Stimulated activated naive CD8-positive, alpha-beta T cell treated with anti-CD3 and anti-CD28 coated beads, Interleukin-15, Interleukin-2, amounts not matched to agents 100 ng/mL and 50 ng/mL, for 24 hours (primary cell): ENCODE measurements at regions not wholly inside any gene's neighbourhood (a gene's known extent, or its start where the extent isn't known, plus 50 kb on each side); places are given as distances from the start of the nearest gene placed in this dataset.
"Not testable (repeated sequence)": the region's sequence is repeated elsewhere in the genome, so short reads cannot be mapped to it uniquely, and the experiment has no call there.

Experiments used
- H3K27ac Mint-ChIP-seq: one replicate; pipeline ENCODE4 v1.8.0; 2021; ENCODE audit warnings: mild to moderate bottlenecking, mixed read lengths
- H3K27me3 Mint-ChIP-seq: one replicate; pipeline ENCODE4 v1.8.0; 2021; ENCODE audit warnings: mixed read lengths
- H3K36me3 Mint-ChIP-seq: one replicate; pipeline ENCODE4 v1.8.0; 2021; ENCODE audit warnings: low read depth, mixed read lengths
- H3K4me1 Mint-ChIP-seq: one replicate; pipeline ENCODE4 v1.8.0; 2021; ENCODE audit warnings: low read depth, mixed read lengths
- H3K4me3 Mint-ChIP-seq: one replicate; pipeline ENCODE4 v1.8.0; 2021; ENCODE audit warnings: mild to moderate bottlenecking, mixed read lengths
- H3K9me3 Mint-ChIP-seq: one replicate; pipeline ENCODE4 v1.8.0; 2021; ENCODE audit warnings: mixed read lengths

DNA sequence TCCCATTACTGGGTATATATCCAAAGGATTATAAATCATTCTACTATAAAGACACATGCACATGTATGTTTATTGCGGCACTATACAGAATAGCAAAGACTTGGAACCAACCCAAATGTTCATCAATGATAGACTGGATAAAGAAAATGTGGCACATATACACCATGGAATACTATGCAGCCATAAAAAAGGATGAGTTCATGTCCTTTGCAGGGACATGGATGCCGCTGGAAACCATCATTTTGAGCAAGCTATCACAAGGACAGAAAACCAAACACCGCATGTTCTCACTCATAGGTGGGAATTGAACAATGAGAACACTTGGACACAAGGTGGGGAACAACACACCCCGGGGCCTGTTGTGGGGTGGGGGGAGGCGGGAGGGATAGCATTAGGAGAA lies 57.0 kb upstream of the NEUROD1 start:
- not testable (repeated sequence) for H3K36me3 Mint-ChIP-seq, H3K4me1 Mint-ChIP-seq
- H3K27me3 Mint-ChIP-seq: peaks cover 16% of the 10 kb centered on the region

DNA sequence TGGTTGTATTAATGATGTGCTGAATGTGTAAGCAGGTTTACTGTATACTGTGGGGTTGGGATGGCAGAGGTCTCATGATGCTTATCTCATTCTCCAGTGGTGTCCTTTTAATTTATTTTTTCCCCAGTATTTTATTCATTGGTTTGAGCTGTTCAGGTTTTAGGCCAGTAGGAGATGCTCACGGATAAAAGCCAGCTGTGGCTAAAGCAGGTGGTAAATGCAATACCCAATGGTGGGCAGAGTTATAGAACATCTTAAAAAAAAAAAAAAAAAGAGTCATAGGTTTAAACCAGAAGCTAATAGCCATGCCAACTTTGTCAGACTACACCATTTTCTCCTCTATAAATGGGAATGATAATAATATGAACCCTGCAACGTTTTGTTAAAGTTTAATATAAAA lies 57.8 kb upstream of the NEUROD1 start:
- no peak overlapping the region for H3K4me3 Mint-ChIP-seq
- peaks cover 4% of the 10 kb centered on the region for H3K4me1 Mint-ChIP-seq
- H3K27ac Mint-ChIP-seq: no peak overlapping the region
- H3K36me3 Mint-ChIP-seq: no peaks in the 10 kb centered on the region
- H3K27me3 Mint-ChIP-seq: peaks cover 8% of the 10 kb centered on the region
- H3K9me3 Mint-ChIP-seq: no peaks in the 10 kb centered on the region

More for the DNA sequence above, 57.0 kb upstream of the NEUROD1 start:
- not testable (repeated sequence) for H3K27ac Mint-ChIP-seq, H3K9me3 Mint-ChIP-seq, H3K4me3 Mint-ChIP-seq

DNA sequence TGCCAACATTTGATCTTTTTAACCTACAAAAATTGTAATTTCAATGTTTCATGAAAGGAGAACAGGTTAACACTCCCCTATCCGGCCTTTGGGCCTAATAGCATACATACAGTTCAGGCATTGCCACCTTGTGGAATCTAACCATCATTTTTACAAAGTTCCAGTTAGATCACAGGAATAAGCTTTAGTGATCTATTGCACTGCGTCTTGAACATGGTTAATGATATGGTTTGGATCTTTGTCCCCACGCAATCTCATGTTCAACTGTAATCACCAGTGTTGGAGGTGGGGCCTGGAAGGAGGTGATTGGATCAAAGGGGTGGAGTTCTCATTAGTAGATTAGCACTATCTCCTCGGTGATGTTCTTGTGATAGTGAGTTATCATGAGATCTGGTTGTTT lies 58.2 kb upstream of the NEUROD1 start:
- H3K27me3 Mint-ChIP-seq: peaks cover 7% of the 10 kb centered on the region
- no peak overlapping the region for H3K27ac Mint-ChIP-seq
- H3K4me3 Mint-ChIP-seq: no peak overlapping the region
- peaks cover 4% of the 10 kb centered on the region for H3K4me1 Mint-ChIP-seq
- H3K9me3 Mint-ChIP-seq: no peaks in the 10 kb centered on the region
- H3K36me3 Mint-ChIP-seq: no peaks in the 10 kb centered on the region

DNA sequence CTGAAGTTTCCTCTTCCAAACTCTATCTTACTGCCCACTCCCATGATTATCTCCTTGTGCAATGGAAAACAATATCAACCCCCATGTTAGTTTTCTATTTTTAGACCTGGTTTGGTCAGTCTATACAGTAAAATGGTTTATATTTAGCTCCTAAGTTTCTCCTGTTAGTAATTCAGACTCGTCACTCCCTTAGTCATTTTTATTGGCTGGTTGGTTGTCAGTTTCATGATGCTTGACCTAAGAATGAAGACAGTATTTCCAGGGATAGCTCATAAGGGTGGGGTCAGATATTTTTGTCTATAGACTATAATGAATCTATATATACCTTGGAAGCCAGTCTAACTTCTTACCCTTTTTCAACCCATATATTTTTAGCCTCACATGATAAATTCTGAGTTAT lies 61.4 kb upstream of the NEUROD1 start:
- H3K4me3 Mint-ChIP-seq: no peak overlapping the region
- no peaks in the 10 kb centered on the region for H3K9me3 Mint-ChIP-seq
- H3K36me3 Mint-ChIP-seq: no peaks in the 10 kb centered on the region
- no peaks in the 10 kb centered on the region for H3K27me3 Mint-ChIP-seq
- no peak overlapping the region for H3K27ac Mint-ChIP-seq
- peaks cover 4% of the 10 kb centered on the region for H3K4me1 Mint-ChIP-seq

DNA sequence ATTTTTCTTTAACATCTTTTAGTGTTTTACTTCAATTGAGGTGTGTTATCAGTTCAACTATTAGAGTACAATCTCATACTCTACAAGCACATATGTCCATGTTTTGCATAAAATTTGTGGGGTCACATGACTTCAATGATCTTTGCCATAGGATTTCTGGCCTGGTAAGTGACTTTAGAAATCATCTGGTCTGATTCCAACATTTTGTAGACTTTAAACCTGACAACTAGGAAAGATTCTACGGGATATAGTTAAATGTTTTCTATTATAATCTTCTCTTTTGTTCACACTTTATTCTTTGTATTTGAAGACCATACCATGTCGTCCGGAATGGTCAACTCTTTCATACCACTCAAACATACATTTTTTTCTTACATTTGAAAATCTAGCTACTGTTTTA lies 62.0 kb upstream of the NEUROD1 start:
- Mint-ChIP-seq H3K9me3 (no peaks in the 10 kb centered on the region), H3K27me3 (no peaks in the 10 kb centered on the region), H3K27ac (no peak overlapping the region), H3K4me1 (peaks cover 4% of the 10 kb centered on the region), H3K4me3 (no peak overlapping the region), H3K36me3 (no peaks in the 10 kb centered on the region)

DNA sequence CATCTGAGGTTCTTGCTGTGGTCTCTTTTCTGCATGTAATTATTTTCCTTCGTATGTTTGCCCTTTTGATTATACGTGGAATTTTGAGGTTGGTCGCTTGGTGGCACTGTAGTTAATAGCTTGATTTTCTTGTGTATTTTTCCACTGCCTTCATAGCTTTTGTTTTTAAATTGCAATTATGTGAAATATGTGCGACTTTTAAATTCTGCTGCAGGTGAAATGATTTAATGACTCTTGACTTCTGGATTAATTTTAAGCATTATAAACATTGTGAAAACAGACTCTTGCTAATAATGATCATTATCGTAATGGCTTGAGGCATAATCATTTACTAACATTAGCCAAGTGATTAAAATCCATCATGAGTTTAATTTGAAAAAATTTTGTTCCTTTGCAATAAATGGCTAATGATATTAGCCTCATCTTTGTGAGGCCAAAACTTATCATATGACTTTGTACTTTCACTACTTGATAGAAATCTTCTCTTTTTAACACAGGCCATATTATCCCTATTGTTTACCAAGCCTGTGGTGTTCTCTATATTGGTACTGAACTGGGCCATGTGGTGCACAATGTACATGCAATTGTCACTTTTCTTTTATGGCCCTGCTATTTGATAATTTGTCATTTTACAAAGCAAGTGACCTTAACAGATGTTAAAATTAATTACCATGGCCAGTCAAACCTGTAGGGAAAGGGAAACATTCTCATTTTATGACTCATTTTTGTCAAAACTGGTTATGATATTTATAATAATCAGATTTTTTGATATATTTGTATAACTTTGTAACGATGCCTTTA lies 62.8 kb upstream of the NEUROD1 start:
- Mint-ChIP-seq H3K4me3 (no peak overlapping the region), H3K27ac (no peak overlapping the region), H3K9me3 (no peaks in the 10 kb centered on the region), H3K4me1 (peaks cover 4% of the 10 kb centered on the region), H3K36me3 (no peaks in the 10 kb centered on the region), H3K27me3 (peaks cover under 1% of the 10 kb centered on the region)

DNA sequence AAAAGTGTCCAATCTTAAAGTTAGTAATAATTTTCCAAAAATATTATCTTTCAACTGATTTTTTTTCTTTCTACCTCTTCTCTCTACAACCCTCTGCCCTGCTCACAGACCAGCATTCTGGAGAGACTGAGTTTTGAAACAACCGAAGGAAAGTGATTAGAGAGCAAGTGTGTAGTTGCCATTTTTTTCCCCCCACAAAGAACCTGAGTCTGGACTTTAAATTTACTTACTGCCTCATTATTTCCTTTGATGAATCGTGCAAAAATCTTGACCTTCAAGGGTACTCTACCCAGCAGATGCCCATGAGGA lies 63.4 kb upstream of the NEUROD1 start:
- no peak overlapping the region for H3K4me3 Mint-ChIP-seq
- H3K36me3 Mint-ChIP-seq: no peaks in the 10 kb centered on the region
- H3K27ac Mint-ChIP-seq: no peak overlapping the region
- peaks cover 5% of the 10 kb centered on the region for H3K27me3 Mint-ChIP-seq
- no peaks in the 10 kb centered on the region for H3K9me3 Mint-ChIP-seq
- peaks cover 4% of the 10 kb centered on the region for H3K4me1 Mint-ChIP-seq

DNA sequence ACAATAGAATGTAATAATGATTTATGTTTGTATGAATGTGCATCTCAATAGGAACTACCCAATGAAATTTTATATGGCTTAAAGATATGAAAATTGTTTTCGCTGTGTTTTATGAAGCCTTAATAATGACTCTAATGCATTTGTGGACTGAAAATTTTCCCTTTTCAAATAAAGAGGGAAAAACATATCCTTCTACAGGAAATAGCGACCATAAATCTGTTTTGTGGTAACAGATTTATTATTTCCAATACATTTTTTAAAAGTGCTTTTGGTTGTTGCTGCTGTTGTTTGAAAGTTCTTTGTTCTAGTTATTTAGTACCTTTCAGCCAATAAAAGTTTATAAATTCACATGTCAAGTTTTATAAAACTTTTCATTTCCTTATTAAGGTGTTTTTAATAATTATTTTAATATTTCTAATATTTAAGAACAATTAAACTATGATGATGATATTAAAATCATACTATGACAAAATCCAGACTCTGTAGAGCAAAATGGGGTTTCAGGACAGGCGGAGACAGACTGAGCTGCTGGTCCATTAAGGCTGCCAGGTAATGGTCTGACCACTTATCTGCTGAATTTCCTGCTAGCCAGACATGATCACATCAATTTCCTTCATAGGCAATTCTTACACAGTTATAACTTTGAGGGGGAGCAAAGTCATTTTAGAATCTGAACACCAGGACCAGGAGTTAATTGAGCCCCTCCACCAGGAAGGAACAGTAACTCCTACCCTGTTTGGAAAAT lies 65.7 kb upstream of the NEUROD1 start:
- no peak overlapping the region for H3K4me3 Mint-ChIP-seq
- peaks cover 9% of the 10 kb centered on the region for H3K27me3 Mint-ChIP-seq
- H3K4me1 Mint-ChIP-seq: peaks cover 4% of the 10 kb centered on the region
- no peak overlapping the region for H3K27ac Mint-ChIP-seq
- H3K9me3 Mint-ChIP-seq: no peaks in the 10 kb centered on the region
- H3K36me3 Mint-ChIP-seq: no peaks in the 10 kb centered on the region

DNA sequence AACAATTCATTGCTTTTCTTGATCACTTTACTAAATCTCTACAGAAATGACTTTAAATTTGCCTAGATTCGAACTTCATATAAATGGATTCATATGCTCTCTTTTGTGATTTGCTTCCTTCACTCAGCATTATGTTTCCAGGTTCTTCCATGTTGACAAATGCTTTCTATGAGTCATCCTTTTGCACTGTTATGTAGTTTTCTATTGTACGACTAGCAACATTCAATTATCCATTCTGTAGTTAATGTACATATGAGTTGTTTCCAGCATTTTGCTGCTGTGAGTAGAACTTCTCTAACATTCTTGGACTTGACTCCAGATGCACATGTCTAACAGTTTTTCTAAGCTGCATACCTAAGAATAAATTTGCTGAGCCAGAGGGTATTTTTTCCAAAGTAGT lies 66.5 kb upstream of the NEUROD1 start:
- Mint-ChIP-seq H3K27me3 (peaks cover 12% of the 10 kb centered on the region), H3K4me1 (peaks cover 4% of the 10 kb centered on the region), H3K9me3 (no peaks in the 10 kb centered on the region), H3K27ac (no peak overlapping the region), H3K4me3 (no peak overlapping the region), H3K36me3 (no peaks in the 10 kb centered on the region)

DNA sequence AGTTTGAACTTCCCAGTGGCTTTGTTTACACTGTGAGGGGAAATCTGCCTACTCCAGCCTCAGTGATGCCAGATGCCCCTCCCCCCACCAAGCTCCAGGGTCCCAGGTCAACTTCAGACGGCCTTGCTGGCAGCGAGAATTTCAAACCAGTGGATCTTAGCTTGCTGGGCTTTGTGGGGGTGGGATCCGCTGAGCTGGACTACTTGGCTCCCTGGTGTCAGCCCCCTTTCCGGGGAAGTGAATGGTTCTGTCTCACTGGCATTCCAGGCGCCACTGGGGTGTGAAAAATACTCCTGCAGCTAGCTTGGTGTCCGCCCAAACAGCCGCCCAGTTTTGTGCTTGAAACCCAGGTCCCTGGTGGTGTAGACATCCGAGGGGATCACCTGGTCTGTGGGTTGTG lies 70.0 kb upstream of the NEUROD1 start:
- Mint-ChIP-seq H3K27ac (no peak overlapping the region), H3K4me1 (no peaks in the 10 kb centered on the region), H3K27me3 (peaks cover 19% of the 10 kb centered on the region), H3K9me3 (no peaks in the 10 kb centered on the region), H3K4me3 (no peak overlapping the region), H3K36me3 (no peaks in the 10 kb centered on the region)

DNA sequence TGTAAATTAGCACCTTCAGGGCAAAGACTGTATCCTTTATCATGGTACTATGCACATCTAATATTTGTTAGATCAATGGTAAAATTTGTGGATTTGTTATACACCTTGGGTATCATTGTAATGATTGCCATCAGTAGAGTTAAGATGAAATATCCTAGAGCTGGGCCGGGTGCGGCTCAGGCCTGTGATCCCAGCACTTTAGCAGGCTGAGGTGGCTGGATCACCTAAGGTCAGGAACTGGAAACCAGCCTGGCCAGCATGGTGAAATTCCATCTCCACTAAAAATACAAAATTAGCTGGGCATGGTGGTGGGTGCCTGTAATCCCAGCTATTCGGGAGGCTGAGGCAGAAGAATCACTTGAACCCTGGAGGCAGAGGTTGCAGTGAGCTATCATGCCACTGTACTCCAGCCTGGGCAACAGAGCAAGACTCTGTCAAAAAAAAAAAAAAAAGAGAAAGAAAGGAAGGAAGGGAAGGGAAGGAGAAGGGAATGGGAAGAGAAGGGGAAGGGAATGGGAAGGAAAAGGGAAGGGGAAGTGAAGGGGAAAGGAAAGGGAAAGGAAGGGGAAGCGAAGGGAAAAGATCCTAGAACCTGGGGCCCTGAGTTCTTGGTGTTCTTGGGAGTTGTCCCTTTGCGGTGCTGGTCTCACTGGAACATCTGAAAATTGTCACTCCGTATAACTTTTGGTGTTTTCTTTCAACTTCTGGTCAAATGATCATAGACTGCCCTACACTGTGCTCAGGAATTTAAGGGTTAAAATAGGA lies 71.1 kb upstream of the NEUROD1 start:
- no peaks in the 10 kb centered on the region for H3K36me3 Mint-ChIP-seq
- no peaks in the 10 kb centered on the region for H3K9me3 Mint-ChIP-seq
- H3K27ac Mint-ChIP-seq: no peak overlapping the region
- H3K4me3 Mint-ChIP-seq: no peak overlapping the region
- peaks cover 19% of the 10 kb centered on the region for H3K27me3 Mint-ChIP-seq
- no peaks in the 10 kb centered on the region for H3K4me1 Mint-ChIP-seq

DNA sequence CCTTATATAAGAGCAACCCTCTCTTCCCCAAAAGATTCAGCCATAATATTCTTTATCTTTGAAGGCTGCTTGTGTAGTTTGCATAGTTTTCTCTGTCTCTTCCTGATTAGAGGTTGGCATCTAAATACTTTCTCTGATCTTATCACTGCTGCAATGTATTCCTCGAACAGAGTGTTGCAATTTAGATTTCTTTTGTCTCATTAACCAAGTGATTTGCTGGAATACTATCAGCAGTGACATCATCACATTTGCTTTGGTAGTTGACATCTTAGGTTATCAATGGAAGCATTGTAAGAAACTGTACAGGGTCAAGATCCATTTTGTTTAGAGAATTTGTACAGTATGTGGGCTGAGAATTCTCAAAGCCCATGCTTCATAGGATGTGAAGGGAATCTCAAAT lies 72.0 kb upstream of the NEUROD1 start:
- H3K27me3 Mint-ChIP-seq: peaks cover 19% of the 10 kb centered on the region
- no peaks in the 10 kb centered on the region for H3K4me1 Mint-ChIP-seq
- H3K36me3 Mint-ChIP-seq: no peaks in the 10 kb centered on the region
- no peaks in the 10 kb centered on the region for H3K9me3 Mint-ChIP-seq
- H3K27ac Mint-ChIP-seq: no peak overlapping the region
- no peak overlapping the region for H3K4me3 Mint-ChIP-seq

DNA sequence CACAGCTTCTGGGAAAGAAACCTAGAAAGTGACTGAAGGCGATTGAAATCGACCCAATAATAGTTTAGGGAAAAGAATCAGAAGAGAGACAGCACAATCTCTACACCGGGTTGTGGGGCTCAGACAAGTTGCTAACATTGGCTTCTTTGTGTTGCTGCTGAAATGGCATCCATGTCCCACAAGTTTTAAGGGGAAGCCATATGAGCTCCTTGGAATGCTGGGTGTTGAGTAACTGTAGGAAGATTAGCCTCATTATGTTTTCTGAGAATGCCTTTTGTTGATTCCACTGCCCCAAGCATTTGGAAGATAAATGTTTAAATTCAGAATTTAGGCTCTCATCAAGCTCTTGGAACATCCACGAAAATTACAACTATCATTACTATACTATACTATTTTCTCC lies 73.4 kb upstream of the NEUROD1 start:
- peaks cover 14% of the 10 kb centered on the region for H3K27me3 Mint-ChIP-seq
- no peak overlapping the region for H3K27ac Mint-ChIP-seq
- no peaks in the 10 kb centered on the region for H3K9me3 Mint-ChIP-seq
- no peaks in the 10 kb centered on the region for H3K4me1 Mint-ChIP-seq
- no peaks in the 10 kb centered on the region for H3K36me3 Mint-ChIP-seq
- no peak overlapping the region for H3K4me3 Mint-ChIP-seq

DNA sequence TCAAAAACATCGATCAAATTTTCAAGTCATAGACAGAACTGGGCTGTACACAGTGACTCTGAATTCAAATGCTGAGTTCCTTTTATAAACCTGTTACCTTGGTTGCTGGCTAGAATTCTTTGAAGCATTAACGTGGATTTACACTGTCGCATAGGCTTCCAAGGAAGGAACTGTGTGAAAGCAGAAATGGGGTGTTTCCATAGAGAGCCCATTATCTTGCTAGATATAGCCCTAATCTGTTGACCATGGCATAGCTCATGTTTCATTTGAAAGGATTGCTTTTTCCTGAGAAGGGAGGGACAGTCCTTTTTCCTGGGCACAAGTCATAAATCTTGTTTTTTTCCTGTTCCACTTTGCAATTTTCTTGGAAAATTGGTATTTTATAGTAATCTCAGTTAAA lies 73.8 kb upstream of the NEUROD1 start:
- Mint-ChIP-seq H3K9me3 (no peaks in the 10 kb centered on the region), H3K36me3 (no peaks in the 10 kb centered on the region), H3K27ac (no peak overlapping the region), H3K27me3 (peaks cover 14% of the 10 kb centered on the region), H3K4me3 (no peak overlapping the region), H3K4me1 (no peaks in the 10 kb centered on the region)

DNA sequence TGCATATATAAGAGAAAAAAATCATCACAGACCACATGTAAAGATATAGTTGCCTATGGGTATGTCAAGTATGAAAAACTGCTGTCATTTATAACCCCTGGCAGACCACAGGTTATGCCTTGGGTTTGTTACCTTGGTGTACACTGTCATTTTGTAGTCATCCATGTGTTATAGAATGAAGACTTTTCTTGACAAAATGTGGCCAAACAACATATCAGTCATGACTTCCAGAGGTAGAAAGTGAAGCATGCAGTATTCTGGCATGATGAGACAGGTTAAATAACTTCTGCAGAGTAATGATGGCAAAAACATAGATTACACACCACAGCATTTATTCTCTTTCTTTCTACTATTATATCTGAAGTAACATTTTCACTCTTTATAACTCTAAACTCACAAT lies 74.9 kb upstream of the NEUROD1 start:
- H3K36me3 Mint-ChIP-seq: no peaks in the 10 kb centered on the region

More for the DNA sequence above, 74.9 kb upstream of the NEUROD1 start:
- H3K9me3 Mint-ChIP-seq: peaks cover 4% of the 10 kb centered on the region
- no peak overlapping the region for H3K4me3 Mint-ChIP-seq
- H3K27me3 Mint-ChIP-seq: peaks cover 14% of the 10 kb centered on the region
- no peak overlapping the region for H3K27ac Mint-ChIP-seq
- H3K4me1 Mint-ChIP-seq: no peaks in the 10 kb centered on the region
